ENCODE measurements at regions not wholly inside any gene's neighbourhood (a gene's known extent, or its start where the extent isn't known, plus 50 kb on each side); places are given as distances from the start of the nearest gene placed in this dataset.

DNA sequence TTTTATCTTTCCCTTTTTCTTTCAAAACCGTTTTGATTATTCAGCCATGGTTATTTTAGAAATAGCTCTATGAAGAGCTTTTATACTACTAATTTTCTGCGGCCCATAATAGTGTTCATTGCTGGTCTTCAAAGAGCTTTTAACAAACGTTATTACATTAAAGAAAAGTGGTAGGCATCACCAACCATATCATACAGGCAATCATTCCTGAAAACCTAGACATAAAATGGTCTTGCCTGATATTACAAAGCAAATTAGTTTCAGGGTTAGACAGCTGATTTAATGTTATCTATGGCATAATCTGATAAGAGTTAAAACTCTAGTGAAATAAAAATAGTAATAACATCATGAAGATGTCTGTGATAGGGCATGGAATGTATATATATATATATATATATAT is 89.7 kb upstream of the CNTN1 start:
- no peak for TF ChIP-seq POLR2AphosphoS5 (IDR thresholded peaks at IDR 0.05; ENCODE audit: low read depth, low read length)
- no peak for TF ChIP-seq POLR2A (IDR thresholded peaks at IDR 0.05; ENCODE audit: low read depth, low read length)
